B cell (primary cell): ENCODE measurements at regions not wholly inside any gene's neighbourhood (a gene's known extent, or its start where the extent isn't known, plus 50 kb on each side); places are given as distances from the start of the nearest gene placed in this dataset.

Experiments
- ATAC-seq: fragments of 200-7000 bp; cut with Tn5 transposase; one replicate; pipeline ENCODE4 v1.10.0; 2021; ENCODE audit warnings: low read depth, mild to moderate bottlenecking, moderate number of reproducible peaks, moderate library complexity
- CTCF ChIA-PET: fragments of 350-600 bp; sonication (Branson Sonifier 250); formaldehyde crosslinking; loops from one replicate; lab custom pipeline; 2021; ENCODE audit warnings: antibody characterized with exemption, inconsistent platforms; lab: Charles Lee
- POLR2A ChIA-PET: fragments of 350-600 bp; sonication (Branson Sonifier 250); formaldehyde crosslinking; loops from one replicate; lab custom pipeline; 2021; ENCODE audit warnings: antibody characterized with exemption; lab: Charles Lee
- DNase-seq: peaks from one replicate; pipeline ENCODE4 v3.0.0; 2013
- H2AFZ ChIP-seq: 2 replicates; pipeline ENCODE4 v1.6.1; 2012; ENCODE audit warnings: mild to moderate bottlenecking, low read depth, low read length; ENCODE audit not compliant: insufficient read depth, poor library complexity, severe bottlenecking
- H3K27ac ChIP-seq, 2 donors: 1 replicate in 1 of 2; 2 replicates in 1 of 2; pipeline ENCODE4 v1.5.1; 2012 to 2013; ENCODE audit warnings: low read length in 2 of 2, mild to moderate bottlenecking in 2 of 2, moderate library complexity in 1 of 2
- H3K27me3 ChIP-seq, 4 experiments: fragments of 200-600 bp in 1 of 4; sonication (generic) in 1 of 4; replicated peaks in 1 of 4; 1 replicate in 2 of 4; 2 replicates in 2 of 4; pipeline versions ENCODE4 v1.6.1 to v1.7.0; 2013 to 2016; ENCODE audit warnings: low read length in 3 of 4, mild to moderate bottlenecking in 2 of 4, mixed read lengths in 1 of 4, moderate library complexity in 1 of 4; ENCODE audit not compliant: insufficient read depth in 4 of 4, control insufficient read depth in 3 of 4; ENCODE audit errors: control extremely low read depth in 1 of 4
- H3K36me3 ChIP-seq, 2 experiments: replicated peaks in 1 of 2; 1 replicate in 1 of 2; 2 replicates in 1 of 2; pipeline versions ENCODE4 v1.6.1 to v1.7.1; 2013; ENCODE audit warnings: low read length in 1 of 2; ENCODE audit not compliant: insufficient read depth in 2 of 2, control insufficient read depth in 1 of 2; ENCODE audit errors: control extremely low read depth in 1 of 2, extremely low read depth in 1 of 2
- H3K4me1 ChIP-seq, 2 donors: fragments of 200-600 bp in 1 of 2; sonication (generic) in 1 of 2; 1 replicate in 1 of 2; 2 replicates in 1 of 2; pipeline versions ENCODE4 v1.5.1 to v1.6.1; 2013 to 2017; ENCODE audit warnings: low read length in 2 of 2; ENCODE audit not compliant: control insufficient read depth in 2 of 2, insufficient read depth in 2 of 2
- H3K4me2 ChIP-seq: replicated peaks from 2 replicates; pipeline ENCODE3; 2012; ENCODE audit warnings: mild to moderate bottlenecking, low read depth, low read length; ENCODE audit not compliant: poor library complexity, severe bottlenecking
- H3K4me3 ChIP-seq, 5 experiments: fragments of 200-600 bp in 1 of 5; sonication (generic) in 1 of 5; 1 replicate in 3 of 5; 2 replicates in 2 of 5; pipeline versions ENCODE4 v1.5.1 to v1.7.0; 2011 to 2016; ENCODE audit warnings: low read length in 4 of 5, mild to moderate bottlenecking in 4 of 5, low read depth in 2 of 5, control low read depth in 1 of 5, moderate library complexity in 1 of 5; ENCODE audit not compliant: insufficient read depth in 1 of 5; ENCODE audit errors: control extremely low read depth in 1 of 5, extremely low read depth in 1 of 5
- H3K79me2 ChIP-seq: fragments of 200-600 bp; sonication (generic); one replicate; pipeline ENCODE4 v1.6.0; 2016; ENCODE audit warnings: low read length; ENCODE audit not compliant: control insufficient read depth, insufficient read depth
- H3K9ac ChIP-seq: fragments of 200-600 bp; sonication (generic); 2 replicates; pipeline ENCODE4 v1.6.1; 2017; ENCODE audit warnings: mild to moderate bottlenecking, low read length, moderate library complexity
- H3K9me3 ChIP-seq, 3 donors: one replicate each; pipeline versions ENCODE4 v1.6.1 to v1.7.1; 2013; ENCODE audit warnings: low read length in 2 of 3; ENCODE audit not compliant: control insufficient read depth in 2 of 3, insufficient read depth in 1 of 3; ENCODE audit errors: control extremely low read depth in 1 of 3
- H4K20me1 ChIP-seq: 2 replicates; pipeline ENCODE4 v1.6.0; 2012; ENCODE audit warnings: mild to moderate bottlenecking, low read length; ENCODE audit not compliant: insufficient read depth, control insufficient read depth, poor library complexity, severe bottlenecking
- H3K27ac Mint-ChIP-seq: one replicate; pipeline ENCODE4 v1.8.0; 2021; ENCODE audit warnings: mixed read lengths
- H3K27me3 Mint-ChIP-seq: one replicate; pipeline ENCODE4 v1.8.0; 2021; ENCODE audit warnings: mixed read lengths
- H3K4me1 Mint-ChIP-seq: one replicate; pipeline ENCODE4 v1.8.0; 2021; ENCODE audit warnings: mixed read lengths
- H3K4me3 Mint-ChIP-seq: one replicate; pipeline ENCODE4 v1.8.0; 2021; ENCODE audit warnings: mixed read lengths
- H3K9me3 Mint-ChIP-seq: one replicate; pipeline ENCODE4 v1.8.0; 2022; ENCODE audit warnings: mixed read lengths; ENCODE audit not compliant: insufficient read depth
- EZH2 ChIP-seq: IDR thresholded peaks from 2 replicates; pipeline ENCODE4 v1.6.1; 2012; ENCODE audit warnings: borderline replicate concordance, low read depth, mild to moderate bottlenecking, moderate library complexity, low read length; ENCODE audit not compliant: insufficient read depth, poor library complexity, severe bottlenecking
- WGBS: methylation state at CpG from one replicate; pipeline ENCODE4 v1.1.5; 2013; ENCODE audit warnings: missing lambda C conversion rate; ENCODE audit not compliant: insufficient coverage; 5-methylcytosine and 5-hydroxymethylcytosine counted together
- intact Hi-C: fragments of 100-400 bp; cut with micrococcal nuclease; formaldehyde crosslinking; loops from one replicate; pipeline ENCODE4 v1.10.0; 2022
- TF ChIP-seq, protein P1 (sequence below): fragments of 200-600 bp; IDR thresholded peaks from one replicate; pipeline ENCODE4 v1.8.0; 2022; ENCODE audit warnings: antibody characterized with exemption, mild to moderate bottlenecking

DNA sequence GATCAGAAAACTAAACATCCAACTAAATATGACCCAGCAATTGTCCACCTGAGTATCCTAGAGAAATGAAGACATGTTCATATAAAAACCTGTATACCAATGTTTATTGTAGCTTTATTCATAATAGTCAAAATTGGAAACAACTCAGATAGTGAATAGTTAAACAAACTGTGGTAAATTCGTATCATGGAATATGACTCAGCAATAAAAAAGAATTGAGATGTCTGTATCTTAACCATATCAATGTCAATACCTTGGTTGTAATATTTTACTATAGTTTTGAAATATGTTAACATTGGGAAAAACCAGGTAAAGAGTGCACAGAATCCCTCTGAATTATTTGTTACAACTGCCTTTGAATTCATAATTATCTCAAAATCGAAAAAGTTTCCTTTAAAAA, 159.3 kb upstream of the GAP43 start:
- POLR2A ChIA-PET = no interaction called here
- H3K4me1 Mint-ChIP-seq = no peaks in the 10 kb centered on the region
- no peak overlapping the region for H3K27ac Mint-ChIP-seq
- no peaks in the 10 kb centered on the region for H3K27me3 ChIP-seq
- H3K4me3 Mint-ChIP-seq = no peak overlapping the region
- no peak for TF ChIP-seq EZH2
- TF ChIP-seq, protein P1, sequence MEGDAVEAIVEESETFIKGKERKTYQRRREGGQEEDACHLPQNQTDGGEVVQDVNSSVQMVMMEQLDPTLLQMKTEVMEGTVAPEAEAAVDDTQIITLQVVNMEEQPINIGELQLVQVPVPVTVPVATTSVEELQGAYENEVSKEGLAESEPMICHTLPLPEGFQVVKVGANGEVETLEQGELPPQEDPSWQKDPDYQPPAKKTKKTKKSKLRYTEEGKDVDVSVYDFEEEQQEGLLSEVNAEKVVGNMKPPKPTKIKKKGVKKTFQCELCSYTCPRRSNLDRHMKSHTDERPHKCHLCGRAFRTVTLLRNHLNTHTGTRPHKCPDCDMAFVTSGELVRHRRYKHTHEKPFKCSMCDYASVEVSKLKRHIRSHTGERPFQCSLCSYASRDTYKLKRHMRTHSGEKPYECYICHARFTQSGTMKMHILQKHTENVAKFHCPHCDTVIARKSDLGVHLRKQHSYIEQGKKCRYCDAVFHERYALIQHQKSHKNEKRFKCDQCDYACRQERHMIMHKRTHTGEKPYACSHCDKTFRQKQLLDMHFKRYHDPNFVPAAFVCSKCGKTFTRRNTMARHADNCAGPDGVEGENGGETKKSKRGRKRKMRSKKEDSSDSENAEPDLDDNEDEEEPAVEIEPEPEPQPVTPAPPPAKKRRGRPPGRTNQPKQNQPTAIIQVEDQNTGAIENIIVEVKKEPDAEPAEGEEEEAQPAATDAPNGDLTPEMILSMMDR = no peak
- no peak overlapping the region for H3K4me2 ChIP-seq
- intact Hi-C loops = no loop called here
- ATAC-seq (no peak), DNase-seq (no peak)
- no peaks in the 10 kb centered on the region for H3K9me3 Mint-ChIP-seq
- H3K9me3 ChIP-seq = no peaks in the 10 kb centered on the region
- no peaks in the 10 kb centered on the region for H3K4me1 ChIP-seq
- H4K20me1 ChIP-seq = no peaks in the 10 kb centered on the region
- H3K27me3 Mint-ChIP-seq = peaks cover 6% of the 10 kb centered on the region
- H3K4me3 ChIP-seq = no peak overlapping the region
- no peak overlapping the region for H3K27ac ChIP-seq
- no peaks in the 10 kb centered on the region for H3K79me2 ChIP-seq
- no peaks in the 10 kb centered on the region for H3K36me3 ChIP-seq
- WGBS = no CpG with 5 or more reads among the region's 2 CpGs
- H3K9ac ChIP-seq = no peak overlapping the region
- no peak overlapping the region for H2AFZ ChIP-seq
- CTCF ChIA-PET = no interaction called here

DNA sequence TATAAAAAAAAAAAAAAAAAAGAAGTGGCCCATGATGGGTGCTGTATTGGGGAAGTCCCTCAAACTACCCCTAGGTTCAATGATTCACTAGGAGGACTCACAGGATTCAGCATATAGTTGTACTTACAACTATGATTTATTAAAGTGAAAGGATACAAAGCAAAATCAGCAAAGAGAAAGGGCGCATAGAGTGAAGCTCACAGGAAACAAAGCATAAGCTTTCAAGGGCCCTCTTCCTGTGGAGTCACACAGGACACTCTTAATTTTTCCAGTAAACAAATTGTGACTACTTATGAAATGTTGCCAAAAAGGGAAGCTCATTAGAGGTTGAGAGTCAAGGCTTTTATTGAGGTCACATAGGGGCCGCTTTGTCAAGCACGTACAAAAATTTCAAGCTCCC, 153.7 kb upstream of the GAP43 start:
- ChIA-PET CTCF (no interaction called here), POLR2A (no interaction called here)
- Histone ChIP-seq H2AFZ (no peak overlapping the region), H3K27me3 (peaks cover 0 to 5% (median 0%) of the 10 kb centered on the region in 4 experiments), H4K20me1 (no peaks in the 10 kb centered on the region), H3K4me2 (no peak overlapping the region), H3K27ac (no peak overlapping the region), H3K4me1 (no peaks in the 10 kb centered on the region), H3K4me3 (no peak overlapping the region), H3K9ac (no peak overlapping the region), H3K36me3 (no peaks in the 10 kb centered on the region), H3K79me2 (no peaks in the 10 kb centered on the region), H3K9me3 (peaks cover 0 to 2% (median 0%) of the 10 kb centered on the region in 3 donors)
- Mint-ChIP-seq H3K4me1 (no peaks in the 10 kb centered on the region), H3K27ac (no peak overlapping the region), H3K4me3 (no peak overlapping the region), H3K9me3 (no peaks in the 10 kb centered on the region), H3K27me3 (peaks cover 7% of the 10 kb centered on the region)
- no peak for ATAC-seq
- no peak for TF ChIP-seq EZH2
- TF ChIP-seq, protein P1 = no peak
- WGBS = no CpG with 5 or more reads among the region's 3 CpGs
- intact Hi-C loops = no loop called here
- DNase-seq = no peak
